Fibroblast of lung (primary cell): ENCODE measurements at regions not wholly inside any gene's neighbourhood (a gene's known extent, or its start where the extent isn't known, plus 50 kb on each side); places are given as distances from the start of the nearest gene placed in this dataset.

Source experiments
- DNase-seq, 2 donors: peaks; one replicate each; pipeline versions ENCODE4 v3.0.0 to v3.0.0-alpha.2; 2010; ENCODE audit warnings: low read depth in 2 of 2
- H2AFZ ChIP-seq: 2 replicates; pipeline ENCODE4 v1.5.1; 2012; ENCODE audit warnings: low read length, control low read depth, inconsistent platforms
- H3K27ac ChIP-seq: 2 replicates; pipeline ENCODE4 v1.5.1; 2011; ENCODE audit warnings: low read length, control low read depth; ENCODE audit not compliant: insufficient read depth
- H3K27me3 ChIP-seq: 2 replicates; pipeline ENCODE4 v1.5.1; 2011; ENCODE audit warnings: mild to moderate bottlenecking, low read length; ENCODE audit not compliant: control insufficient read depth, insufficient read depth
- H3K36me3 ChIP-seq: 2 replicates; pipeline ENCODE4 v1.5.1; 2011; ENCODE audit warnings: low read length; ENCODE audit not compliant: control insufficient read depth, insufficient read depth
- H3K4me1 ChIP-seq: 2 replicates; pipeline ENCODE4 v1.5.1; 2011; ENCODE audit warnings: low read length; ENCODE audit not compliant: control insufficient read depth, insufficient read depth; ENCODE audit errors: extremely low read depth
- H3K4me2 ChIP-seq: 2 replicates; pipeline ENCODE4 v1.5.1; 2011; ENCODE audit warnings: low read length, control low read depth; ENCODE audit not compliant: insufficient read depth; ENCODE audit errors: extremely low read depth
- H3K4me3 ChIP-seq, 4 experiments: fragments of 200-600 bp in 1 of 4; sonication (generic) in 1 of 4; replicated peaks in 1 of 4; 2 replicates each; pipeline ENCODE4 v1.5.1; 2011 to 2016; ENCODE audit warnings: low read length in 4 of 4, low read depth in 3 of 4, mild to moderate bottlenecking in 3 of 4, control low read depth in 2 of 4, inconsistent platforms in 1 of 4, mixed read lengths in 1 of 4; ENCODE audit not compliant: insufficient read depth in 1 of 4; ENCODE audit errors: control extremely low read depth in 1 of 4
- H3K79me2 ChIP-seq: 2 replicates; pipeline ENCODE4 v1.5.1; 2012; ENCODE audit warnings: mild to moderate bottlenecking, low read length, inconsistent platforms; ENCODE audit not compliant: control insufficient read depth, insufficient read depth
- H3K9ac ChIP-seq: 2 replicates; pipeline ENCODE4 v1.5.1; 2011; ENCODE audit warnings: mild to moderate bottlenecking, low read length, control low read depth; ENCODE audit not compliant: insufficient read depth
- H3K9me3 ChIP-seq: 2 replicates; pipeline ENCODE4 v1.5.1; 2012; ENCODE audit warnings: low read depth, low read length; ENCODE audit not compliant: control insufficient read depth, insufficient read depth
- H4K20me1 ChIP-seq: 2 replicates; pipeline ENCODE4 v1.5.1; 2011; ENCODE audit warnings: low read length; ENCODE audit not compliant: control insufficient read depth, insufficient read depth; ENCODE audit errors: extremely low read depth
- EZH2 ChIP-seq: IDR thresholded peaks from 2 replicates; pipeline ENCODE4 v1.5.1; 2012; ENCODE audit warnings: low read length, control low read depth, mild to moderate bottlenecking; ENCODE audit errors: missing control alignments
- TF ChIP-seq, protein P1 (sequence below), 2 donors: IDR thresholded peaks in 1 of 2; conservative IDR thresholded peaks in 1 of 2; 1 replicate in 1 of 2; 2 replicates in 1 of 2; pipeline ENCODE4 v1.5.1; 2011 to 2012; ENCODE audit warnings: low read length in 2 of 2, control low read depth in 1 of 2, inconsistent platforms in 1 of 2, low read depth in 1 of 2, mild to moderate bottlenecking in 1 of 2

DNA sequence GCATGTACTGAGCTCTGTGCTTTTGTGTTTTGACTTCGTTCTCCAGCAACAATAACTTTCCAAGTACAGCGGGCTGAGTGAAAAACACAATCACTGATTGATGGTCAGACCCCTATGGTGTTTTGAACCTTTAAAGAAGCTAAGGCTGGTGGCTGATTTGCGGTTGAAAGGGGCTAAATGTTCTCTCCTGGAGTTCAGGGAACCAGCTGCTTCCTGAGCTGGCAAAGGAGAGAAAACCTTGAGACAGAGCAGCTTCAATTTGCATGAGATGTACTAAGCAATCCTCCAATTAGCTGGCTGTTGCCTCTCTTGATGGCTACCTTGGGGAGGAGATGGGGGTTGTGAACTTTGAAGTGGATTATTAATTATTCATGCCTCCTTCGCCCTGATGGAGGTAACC lies 546.7 kb upstream of the SEL1L start:
- TF ChIP-seq, protein P1, sequence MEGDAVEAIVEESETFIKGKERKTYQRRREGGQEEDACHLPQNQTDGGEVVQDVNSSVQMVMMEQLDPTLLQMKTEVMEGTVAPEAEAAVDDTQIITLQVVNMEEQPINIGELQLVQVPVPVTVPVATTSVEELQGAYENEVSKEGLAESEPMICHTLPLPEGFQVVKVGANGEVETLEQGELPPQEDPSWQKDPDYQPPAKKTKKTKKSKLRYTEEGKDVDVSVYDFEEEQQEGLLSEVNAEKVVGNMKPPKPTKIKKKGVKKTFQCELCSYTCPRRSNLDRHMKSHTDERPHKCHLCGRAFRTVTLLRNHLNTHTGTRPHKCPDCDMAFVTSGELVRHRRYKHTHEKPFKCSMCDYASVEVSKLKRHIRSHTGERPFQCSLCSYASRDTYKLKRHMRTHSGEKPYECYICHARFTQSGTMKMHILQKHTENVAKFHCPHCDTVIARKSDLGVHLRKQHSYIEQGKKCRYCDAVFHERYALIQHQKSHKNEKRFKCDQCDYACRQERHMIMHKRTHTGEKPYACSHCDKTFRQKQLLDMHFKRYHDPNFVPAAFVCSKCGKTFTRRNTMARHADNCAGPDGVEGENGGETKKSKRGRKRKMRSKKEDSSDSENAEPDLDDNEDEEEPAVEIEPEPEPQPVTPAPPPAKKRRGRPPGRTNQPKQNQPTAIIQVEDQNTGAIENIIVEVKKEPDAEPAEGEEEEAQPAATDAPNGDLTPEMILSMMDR (conservative IDR thresholded peaks at IDR 0.05 in 1 of 2, IDR thresholded peaks at IDR 0.05 in 1 of 2; ENCODE audit: low read depth in 1 of 2, low read length in 2 of 2): no peak
- TF ChIP-seq EZH2: no peak
- H3K27ac ChIP-seq: no peak overlapping the region

DNA sequence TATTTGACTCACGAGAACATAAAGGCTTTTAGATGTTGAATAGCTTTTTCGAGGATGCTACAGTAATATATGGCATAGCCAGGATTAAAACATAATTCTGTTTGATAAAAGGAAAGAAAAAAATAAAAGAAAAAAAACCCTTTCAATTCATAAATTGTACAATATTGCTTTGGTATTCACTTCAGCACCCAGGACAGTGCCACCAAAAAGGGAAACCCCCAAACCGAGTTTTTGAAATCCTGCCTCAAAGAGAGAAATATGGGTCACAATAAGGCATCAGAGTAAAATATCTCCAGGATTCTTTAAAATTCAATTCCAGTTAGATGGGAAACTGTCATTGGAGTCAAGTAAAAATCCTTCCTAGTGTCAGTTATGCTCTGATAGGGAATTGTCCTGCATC lies 551.2 kb upstream of the SEL1L start:
- Histone ChIP-seq H3K9me3 (no peaks in the 10 kb centered on the region), H3K27me3 (no peaks in the 10 kb centered on the region), H3K79me2 (no peaks in the 10 kb centered on the region), H3K9ac (no peak overlapping the region), H2AFZ (no peak overlapping the region), H3K4me1 (no peaks in the 10 kb centered on the region), H3K4me2 (no peak overlapping the region), H4K20me1 (no peaks in the 10 kb centered on the region), H3K36me3 (no peaks in the 10 kb centered on the region), H3K4me3 (no peak overlapping the region), H3K27ac (no peak overlapping the region)
- TF ChIP-seq EZH2: no peak
- TF ChIP-seq, protein P1 (conservative IDR thresholded peaks at IDR 0.05 in 1 of 2, IDR thresholded peaks at IDR 0.05 in 1 of 2; ENCODE audit: low read depth in 1 of 2, low read length in 2 of 2): no peak
- DNase-seq: no peak

More for the DNA sequence above, 546.7 kb upstream of the SEL1L start:
- DNase-seq: no peak
- no peaks in the 10 kb centered on the region for H3K79me2 ChIP-seq
- H4K20me1 ChIP-seq: no peaks in the 10 kb centered on the region
- H3K4me3 ChIP-seq: no peak overlapping the region
- no peaks in the 10 kb centered on the region for H3K27me3 ChIP-seq
- H3K36me3 ChIP-seq: no peaks in the 10 kb centered on the region
- H3K9me3 ChIP-seq: no peaks in the 10 kb centered on the region
- no peak overlapping the region for H3K9ac ChIP-seq
- H3K4me1 ChIP-seq: no peaks in the 10 kb centered on the region
- no peak overlapping the region for H2AFZ ChIP-seq
- no peak overlapping the region for H3K4me2 ChIP-seq

DNA sequence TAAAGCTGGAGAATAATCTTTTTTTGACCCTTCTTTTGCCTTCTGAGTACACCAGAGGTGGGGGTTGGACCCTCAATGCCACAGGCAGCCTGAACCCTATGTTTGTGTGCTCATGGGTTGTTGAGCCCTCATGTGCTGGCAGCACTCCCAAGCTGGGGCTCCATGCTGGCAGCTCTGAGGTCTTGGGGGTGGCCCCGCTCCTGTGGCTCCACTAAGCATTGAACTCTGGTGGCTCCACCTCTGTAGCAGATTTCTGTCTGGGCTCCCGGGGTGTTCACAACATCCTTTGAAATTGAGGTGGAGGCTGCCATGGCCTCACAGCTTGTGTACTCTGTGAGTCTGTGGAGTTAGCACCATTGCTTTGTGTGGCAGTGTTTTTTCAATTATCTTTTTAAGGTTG lies 557.4 kb upstream of the SEL1L start:
- DNase-seq: no peak
- H3K4me2 ChIP-seq: no peak overlapping the region
- H3K9ac ChIP-seq: no peak overlapping the region
- no peak overlapping the region for H3K4me3 ChIP-seq
- no peaks in the 10 kb centered on the region for H3K79me2 ChIP-seq
- no peaks in the 10 kb centered on the region for H3K9me3 ChIP-seq
- H2AFZ ChIP-seq: no peak overlapping the region
- no peaks in the 10 kb centered on the region for H3K4me1 ChIP-seq
- H3K27me3 ChIP-seq: no peaks in the 10 kb centered on the region
- H3K36me3 ChIP-seq: no peaks in the 10 kb centered on the region
- TF ChIP-seq, protein P1 (conservative IDR thresholded peaks at IDR 0.05 in 1 of 2, IDR thresholded peaks at IDR 0.05 in 1 of 2; ENCODE audit: low read depth in 1 of 2, low read length in 2 of 2): no peak
- no peak for TF ChIP-seq EZH2
- H3K27ac ChIP-seq: no peak overlapping the region
- H4K20me1 ChIP-seq: no peaks in the 10 kb centered on the region
